Stimulated activated CD8-positive, alpha-beta memory T cell treated with anti-CD3 and anti-CD28 coated beads, Interleukin-15, amount 100 ng/mL, for 4 hours (primary cell): ENCODE measurements at regions not wholly inside any gene's neighbourhood (a gene's known extent, or its start where the extent isn't known, plus 50 kb on each side); places are given as distances from the start of the nearest gene placed in this dataset.

ENCODE experiments used
- DNase-seq, 2 donors: peaks; one replicate each; pipeline ENCODE4 v3.0.0-alpha.2; 2020; ENCODE audit warnings: low read depth in 2 of 2

GRCh38 chr4:26137288-26137687 lies 183.5 kb upstream of the RBPJ start:
- DNase-seq: no peak

- DNase-seq: no peak
Observed at GRCh38 chr4:26139310-26139924, 181.4 kb upstream of the RBPJ start.

DNA sequence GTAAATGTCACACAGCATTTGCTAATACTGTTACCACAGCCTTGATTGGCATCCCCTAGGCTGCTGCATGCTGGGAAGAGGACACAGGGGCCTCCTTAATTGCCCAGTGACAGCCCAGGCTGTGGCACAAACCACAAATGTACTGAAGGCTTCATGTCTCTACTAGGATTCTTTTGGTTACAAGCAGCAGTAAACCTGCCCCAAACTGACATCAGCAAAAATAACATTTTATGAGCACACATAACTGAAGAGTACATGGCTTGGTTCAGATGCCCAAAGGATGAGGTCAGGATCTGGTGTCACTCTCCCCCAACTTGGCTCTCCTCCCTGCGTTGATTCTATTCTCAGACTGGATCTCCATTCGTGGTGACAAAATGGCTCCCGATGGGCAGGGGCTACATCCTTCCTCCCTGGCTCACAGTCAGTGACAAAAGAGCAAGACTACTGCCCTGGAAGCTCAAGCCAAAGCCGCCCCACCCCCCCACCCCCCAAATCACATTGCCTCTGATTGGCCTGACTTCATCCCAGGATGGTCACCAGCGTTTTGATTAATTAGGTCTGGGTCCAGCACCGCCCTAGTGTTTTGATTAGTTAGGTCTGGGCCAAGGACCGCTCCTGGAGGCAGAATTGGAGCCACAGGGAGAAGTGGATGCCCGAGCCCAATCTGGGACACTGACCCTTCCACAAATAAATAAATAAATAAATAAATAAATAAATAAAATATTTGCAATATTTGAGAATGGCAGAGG lies 180.5 kb upstream of the RBPJ start:
- no peak for DNase-seq

DNA sequence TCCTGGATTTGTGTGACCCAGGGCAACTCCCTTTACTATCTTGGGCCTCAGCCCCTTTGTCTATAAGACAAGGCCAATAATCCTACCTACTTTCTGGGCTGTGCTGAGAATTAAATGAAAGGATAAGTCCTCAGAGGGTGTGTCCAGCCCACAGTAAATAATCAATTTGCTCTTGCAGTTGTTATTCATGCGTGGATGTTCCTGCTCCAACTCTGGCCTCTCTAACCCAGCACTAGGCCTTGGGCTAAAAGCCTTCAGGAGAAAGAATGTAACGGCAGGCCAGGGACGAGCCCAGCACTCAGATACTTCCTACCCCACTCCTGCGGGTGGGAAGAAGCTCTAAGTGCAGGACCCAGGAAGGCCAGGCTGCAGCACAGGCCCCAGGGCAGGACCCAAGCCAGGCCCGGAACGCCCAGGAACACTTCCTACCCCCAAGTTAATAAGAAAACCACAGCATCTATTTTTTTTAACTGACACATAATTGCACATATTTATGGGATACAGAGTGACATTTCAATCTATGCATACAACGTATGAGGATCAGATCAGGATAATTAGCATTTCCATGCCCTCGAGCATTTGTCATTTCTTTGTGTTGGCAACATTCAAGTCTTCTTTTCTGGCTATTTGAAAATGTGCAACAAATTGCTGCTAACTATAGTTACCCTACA lies 179.6 kb upstream of the RBPJ start:
- DNase-seq: no peak

DNA sequence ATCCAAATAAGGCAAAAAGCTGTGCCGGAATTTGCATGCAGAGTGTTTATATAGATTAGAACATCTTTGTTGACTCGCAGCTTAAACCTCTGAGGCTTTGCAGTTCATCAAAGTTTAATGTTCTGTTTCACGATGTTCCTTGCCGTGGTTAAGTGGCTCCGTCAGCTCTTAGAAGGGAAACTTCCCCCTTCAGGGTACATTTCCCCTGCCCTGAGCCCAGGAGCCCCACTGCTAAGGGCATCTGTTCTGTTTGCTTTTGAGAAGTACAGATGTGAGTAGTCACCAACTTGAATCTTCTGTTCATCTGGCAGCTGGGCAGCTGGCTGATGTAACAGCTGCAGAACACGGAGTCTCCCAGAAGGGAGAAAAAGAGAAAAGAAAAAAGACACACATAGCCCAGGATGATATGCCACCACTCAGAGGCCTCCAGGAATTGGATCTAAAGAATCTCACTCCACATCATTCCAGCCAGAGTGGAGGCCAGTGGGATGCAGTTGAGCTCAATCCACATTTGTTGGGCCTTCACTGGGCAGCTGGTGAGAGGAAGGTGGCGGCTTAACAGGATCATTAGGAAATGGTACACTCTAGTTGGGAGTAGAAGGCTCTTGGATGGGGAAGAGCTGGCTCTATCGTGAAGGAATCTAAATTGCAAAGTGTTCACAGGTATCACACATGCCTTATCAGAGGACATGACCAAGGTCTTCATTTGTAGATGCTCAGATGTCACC lies 178.7 kb upstream of the RBPJ start:
- DNase-seq: no peak

- no peak for DNase-seq
Observed at GRCh38 chr4:26144526-26145155, 176.2 kb upstream of the RBPJ start.

DNA sequence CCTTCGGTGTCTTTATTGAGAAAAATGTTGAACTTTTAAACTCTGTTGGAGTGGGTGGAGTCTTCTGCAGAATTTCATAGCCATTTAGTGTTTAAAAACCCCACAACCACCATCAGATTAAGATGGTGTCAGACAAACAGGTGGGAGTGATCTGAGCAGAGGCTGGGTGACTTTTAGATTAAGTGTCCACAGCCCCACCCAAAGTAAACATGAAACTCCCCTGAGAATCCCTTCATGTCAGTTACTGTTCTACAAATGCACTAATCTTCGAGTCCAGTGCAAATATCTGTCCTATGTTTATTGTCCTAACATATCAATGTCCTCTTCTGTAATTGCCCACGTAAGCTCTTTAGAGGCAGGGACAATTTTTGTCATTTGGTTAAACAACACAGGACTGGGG lies 175.6 kb upstream of the RBPJ start:
- no peak for DNase-seq

GRCh38 chr4:26148927-26149326 lies 171.9 kb upstream of the RBPJ start:
- DNase-seq: no peak

DNA sequence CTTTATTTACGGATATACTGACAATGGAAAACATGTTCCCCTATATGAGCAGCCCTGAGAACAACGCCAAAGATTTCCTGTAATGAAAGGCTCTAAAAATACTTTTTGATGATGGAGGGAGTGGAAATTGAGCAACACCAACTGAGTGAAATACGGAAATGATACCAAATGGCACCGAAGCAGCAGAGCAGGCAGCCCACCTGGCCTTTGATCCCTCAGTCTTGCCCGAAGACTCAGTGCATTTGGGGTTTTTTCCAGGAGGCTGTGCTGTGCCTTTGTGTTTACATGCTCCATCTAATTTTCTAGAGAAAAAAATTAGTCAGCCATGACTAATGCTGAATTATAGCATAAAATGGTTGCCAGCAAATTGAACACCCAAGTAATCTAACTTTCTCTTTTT lies 169.9 kb upstream of the RBPJ start:
- no peak for DNase-seq

DNA sequence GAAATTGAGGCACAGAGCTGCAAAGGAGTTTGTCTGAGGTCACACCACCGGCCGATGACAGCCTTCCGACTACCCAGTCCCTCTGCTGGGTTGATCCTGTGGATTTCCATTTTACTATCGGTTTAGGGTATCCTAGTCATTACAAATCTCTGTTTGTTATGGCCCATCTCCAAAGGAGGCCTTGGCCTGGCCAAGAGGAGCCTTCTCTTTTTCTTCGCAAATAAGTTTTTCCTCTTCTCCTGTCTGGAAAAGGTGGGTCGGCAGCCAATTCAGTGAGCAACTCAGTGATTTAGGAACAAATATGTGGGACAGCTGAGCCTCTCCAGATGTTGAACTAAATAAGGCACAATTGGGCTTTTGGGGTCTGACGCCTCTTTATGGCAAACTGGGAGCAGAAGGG lies 169.2 kb upstream of the RBPJ start:
- no peak for DNase-seq

- DNase-seq: no peak
Observed at GRCh38 chr4:26152056-26152455, 168.8 kb upstream of the RBPJ start.

DNA sequence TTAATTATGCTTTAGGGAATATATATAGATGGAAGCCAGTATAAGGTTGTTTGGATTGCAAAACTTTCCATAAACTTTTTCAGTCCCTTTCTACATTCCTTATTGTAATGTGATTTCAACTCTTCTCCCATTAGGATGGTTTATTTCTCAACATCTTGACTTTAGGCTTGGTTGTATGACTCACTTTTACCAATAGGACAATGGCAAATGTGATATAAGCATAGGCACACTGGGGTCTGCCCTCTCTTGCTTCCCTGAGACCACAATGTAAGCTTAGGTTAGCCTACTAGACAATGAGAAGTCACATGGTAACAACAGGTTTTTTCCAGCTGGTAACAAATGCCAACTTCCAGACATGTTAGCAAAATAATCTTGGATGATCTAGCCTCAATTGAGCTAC lies 163.3 kb upstream of the RBPJ start:
- DNase-seq: no peak

GRCh38 chr4:26160591-26160990 lies 160.2 kb upstream of the RBPJ start:
- DNase-seq: no peak

DNA sequence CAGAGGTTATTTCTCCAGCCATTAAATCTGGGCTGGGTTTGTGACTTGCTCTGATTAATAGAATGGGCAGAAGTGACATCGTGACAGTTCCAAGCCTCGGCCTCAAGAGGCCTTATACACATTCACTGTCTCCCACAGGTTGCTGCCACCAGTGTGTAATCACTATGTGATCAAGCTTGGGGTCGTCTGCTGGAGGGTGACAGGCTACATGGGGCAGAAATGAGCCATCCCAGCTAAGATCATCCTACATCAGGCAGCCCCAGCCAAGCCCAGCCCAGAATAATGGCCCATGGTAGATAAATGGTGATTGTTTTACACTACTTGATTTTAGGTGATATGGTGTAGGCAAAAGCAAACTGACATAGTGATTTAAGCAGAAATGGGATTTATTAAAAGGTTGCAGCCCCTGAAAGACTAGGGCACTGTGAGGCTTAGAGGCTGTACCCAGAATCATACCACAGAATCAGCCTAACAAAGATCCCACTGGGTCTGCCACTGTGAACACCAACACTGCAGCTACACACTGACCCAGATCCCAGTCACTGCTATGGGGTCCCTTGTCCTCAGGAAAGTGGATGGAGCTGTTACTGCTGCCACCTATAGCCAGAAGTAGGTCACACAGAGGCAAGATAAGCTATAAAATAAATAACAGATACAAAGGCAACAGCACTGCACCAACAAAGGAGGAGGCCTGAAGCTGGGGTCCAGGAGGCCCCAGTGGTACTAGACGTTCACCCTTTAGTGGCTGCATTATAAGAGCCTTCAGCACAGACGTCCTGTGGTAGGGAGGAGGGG lies 159.6 kb upstream of the RBPJ start:
- no peak for DNase-seq

DNA sequence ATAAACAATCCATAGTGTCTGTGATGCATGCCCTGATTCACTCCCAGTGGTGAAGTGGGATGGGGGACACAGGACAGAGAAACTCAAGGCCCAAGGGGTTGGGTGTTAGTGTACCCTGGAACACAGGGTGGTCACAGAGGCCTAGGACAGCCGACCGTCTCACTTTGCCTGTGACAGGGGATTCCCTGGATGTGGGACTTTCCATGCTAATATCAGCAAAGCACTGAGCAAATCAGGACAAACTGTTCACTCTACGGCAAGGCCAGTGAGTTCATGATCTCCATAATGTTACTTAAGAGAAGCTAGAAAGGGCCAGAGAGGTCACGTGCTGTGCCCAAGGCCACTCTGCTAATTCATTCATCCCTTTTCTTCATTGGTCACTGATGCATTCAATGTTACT lies 158.7 kb upstream of the RBPJ start:
- no peak for DNase-seq

GRCh38 chr4:26163425-26164362 lies 157.1 kb upstream of the RBPJ start:
- DNase-seq: no peak

GRCh38 chr4:26171501-26171900 lies 149.3 kb upstream of the RBPJ start:
- DNase-seq: no peak

- no peak for DNase-seq
Observed at GRCh38 chr4:26171941-26172340, 148.9 kb upstream of the RBPJ start.

DNA sequence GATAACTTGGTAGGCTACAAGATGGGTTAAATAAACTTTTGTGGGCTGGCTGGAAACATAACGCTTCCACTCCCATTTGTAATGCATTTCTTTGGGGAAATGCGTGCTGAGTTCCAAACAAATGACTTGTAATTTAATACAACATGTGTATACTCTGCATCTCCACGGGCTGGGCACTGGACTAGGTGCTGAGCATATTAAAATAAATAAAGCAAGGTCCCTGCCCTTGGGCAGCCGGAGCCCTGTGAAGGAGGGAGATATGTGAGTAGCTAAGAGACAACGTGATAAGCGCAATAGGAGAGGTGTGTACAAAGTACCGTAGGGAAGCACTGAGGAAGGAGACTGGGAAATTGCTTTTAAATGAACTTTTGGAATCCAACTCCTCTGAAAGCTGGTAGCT lies 147.2 kb upstream of the RBPJ start:
- DNase-seq: no peak

DNA sequence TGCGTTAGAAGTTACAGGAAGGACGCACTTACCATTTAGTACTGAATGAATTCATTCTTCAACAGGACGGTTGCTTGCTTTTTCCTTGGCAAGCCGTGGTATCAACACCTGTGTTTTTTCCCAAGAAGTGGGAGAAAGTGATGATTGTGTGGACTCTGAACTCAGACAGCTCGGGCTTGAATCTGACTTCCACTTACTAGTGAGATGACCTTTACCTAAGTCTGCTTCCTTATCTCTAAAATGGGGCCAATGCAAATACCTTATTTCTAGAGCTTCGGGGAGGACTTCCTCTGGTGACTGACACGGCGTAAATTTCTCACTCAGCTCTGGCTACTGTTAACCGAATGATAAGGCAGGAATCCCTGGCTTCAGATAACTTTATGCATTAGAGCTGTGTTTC lies 146.8 kb upstream of the RBPJ start:
- no peak for DNase-seq
